ENCODE measurements at regions not wholly inside any gene's neighbourhood (a gene's known extent, or its start where the extent isn't known, plus 50 kb on each side); places are given as distances from the start of the nearest gene placed in this dataset.
A peak's percentile ranks its signal among the peaks of the same experiment; 100 is the strongest.
"Not testable (repeated sequence)": the region's sequence is repeated elsewhere in the genome, so short reads cannot be mapped to it uniquely, and the experiment has no call there.

DNA sequence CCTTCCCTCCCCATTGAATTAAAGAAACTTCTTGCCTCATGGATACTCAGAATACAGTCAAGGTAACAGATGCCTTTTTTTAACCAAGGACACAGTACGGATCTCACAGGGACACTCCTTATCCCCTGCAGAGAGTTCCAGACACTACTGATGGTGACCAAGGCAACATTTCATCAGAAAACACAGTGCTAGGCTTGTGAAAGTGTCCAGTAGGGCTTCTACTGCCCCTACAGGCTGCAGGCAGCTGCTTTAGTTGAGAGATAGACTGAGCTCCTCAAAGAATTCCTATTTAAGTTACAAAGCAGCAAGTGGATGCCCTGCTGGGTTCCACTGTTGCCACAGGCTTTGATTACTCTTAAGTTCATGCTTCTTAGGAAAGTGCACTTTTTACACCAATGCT is 2137.8 kb upstream of the DEFB115 start:
- not testable (repeated sequence) for H3K4me1 ChIP-seq (ENCODE audit: control insufficient read depth in 1 of 2, insufficient read depth in 2 of 2, low read length in 2 of 2); H2AFZ ChIP-seq (ENCODE audit: insufficient read depth, low read length, poor library complexity); H2BK12ac ChIP-seq (ENCODE audit: low read length); H2AK5ac ChIP-seq (ENCODE audit: low read length); H3K4me2 ChIP-seq (ENCODE audit: low read length); H3K18ac ChIP-seq (ENCODE audit: low read length); H3K79me2 ChIP-seq (ENCODE audit: control insufficient read depth, insufficient read depth, low read length, poor library complexity); H3K23ac ChIP-seq (ENCODE audit: low read length); H3K27me3 ChIP-seq (ENCODE audit: insufficient read depth, low read length); H3K4ac ChIP-seq (ENCODE audit: low read depth, low read length); H4K91ac ChIP-seq (ENCODE audit: low read depth, low read length); H3K4me3 ChIP-seq (ENCODE audit: low read depth, low read length); H3K27ac ChIP-seq (ENCODE audit: low read depth, low read length); H3K36me3 ChIP-seq (ENCODE audit: control insufficient read depth in 1 of 2, insufficient read depth in 2 of 2, low read length in 2 of 2); H4K12ac ChIP-seq (ENCODE audit: low read depth, low read length); H4K8ac ChIP-seq (ENCODE audit: low read depth, low read length); H3K79me1 ChIP-seq (ENCODE audit: low read length); H2BK120ac ChIP-seq (ENCODE audit: insufficient read depth, low read length, poor library complexity); H2BK5ac ChIP-seq (ENCODE audit: low read depth, low read length, poor library complexity); H3K14ac ChIP-seq (ENCODE audit: low read length); H3K9ac ChIP-seq (ENCODE audit: low read length); DNase-seq
- H3K9me3 ChIP-seq (ENCODE audit: insufficient read depth, low read depth, low read length): peaks cover 22% of the 10 kb centered on the region
- WGBS (ENCODE audit: extremely low coverage, insufficient coverage, insufficient read length): no CpG with 5 or more reads among the region's 1 CpG

- H2AFZ ChIP-seq (ENCODE audit: insufficient read depth, low read length, poor library complexity); H3K36me3 ChIP-seq (ENCODE audit: control insufficient read depth in 1 of 2, insufficient read depth in 2 of 2, low read length in 2 of 2); H3K79me1 ChIP-seq (ENCODE audit: low read length); H3K79me2 ChIP-seq (ENCODE audit: control insufficient read depth, insufficient read depth, low read length, poor library complexity); H3K9ac ChIP-seq (ENCODE audit: low read length); H2AK5ac ChIP-seq (ENCODE audit: low read length); H2BK5ac ChIP-seq (ENCODE audit: low read depth, low read length, poor library complexity); H3K18ac ChIP-seq (ENCODE audit: low read length); H3K27ac ChIP-seq (ENCODE audit: low read depth, low read length); H3K4me3 ChIP-seq (ENCODE audit: low read depth, low read length); H3K4me1 ChIP-seq (ENCODE audit: control insufficient read depth in 1 of 2, insufficient read depth in 2 of 2, low read length in 2 of 2); H4K12ac ChIP-seq (ENCODE audit: low read depth, low read length); H3K4me2 ChIP-seq (ENCODE audit: low read length); H3K4ac ChIP-seq (ENCODE audit: low read depth, low read length); H2BK12ac ChIP-seq (ENCODE audit: low read length); H3K14ac ChIP-seq (ENCODE audit: low read length); H2BK120ac ChIP-seq (ENCODE audit: insufficient read depth, low read length, poor library complexity); H4K8ac ChIP-seq (ENCODE audit: low read depth, low read length); H3K23ac ChIP-seq (ENCODE audit: low read length); H3K27me3 ChIP-seq (ENCODE audit: insufficient read depth, low read length); DNase-seq; H4K91ac ChIP-seq (ENCODE audit: low read depth, low read length): not testable (repeated sequence)
- peaks cover 21% of the 10 kb centered on the region for H3K9me3 ChIP-seq (ENCODE audit: insufficient read depth, low read depth, low read length)
- no CpG with 5 or more reads among the region's 8 CpGs for whole genome bisulfite sequencing (ENCODE audit: extremely low coverage, insufficient coverage, insufficient read length)
These were observed 2137.4 kb upstream of the DEFB115 start for GRCh38 chr20:29120088-29120487.

DNA sequence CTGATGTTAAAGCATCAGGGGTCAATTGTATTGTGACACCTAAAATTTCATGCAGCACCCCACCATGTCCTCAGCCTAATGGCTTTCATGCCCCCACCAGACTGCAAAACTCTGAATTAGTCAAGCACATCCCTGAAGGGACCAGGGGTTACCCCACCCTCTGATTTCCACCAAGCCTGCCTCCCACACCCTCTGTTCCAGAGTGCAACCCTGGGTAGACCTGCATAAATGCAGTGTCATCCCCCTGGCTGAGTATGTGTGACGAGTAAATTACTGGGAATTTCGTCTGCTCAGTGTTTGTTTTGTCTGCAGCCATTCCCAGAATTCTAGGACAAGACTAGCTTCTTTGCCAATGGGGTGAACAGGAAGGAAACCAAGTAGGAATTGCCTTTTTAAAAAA is 2136.9 kb upstream of the DEFB115 start:
- H3K4me2 ChIP-seq (ENCODE audit: low read length); H2AK5ac ChIP-seq (ENCODE audit: low read length); H2BK5ac ChIP-seq (ENCODE audit: low read depth, low read length, poor library complexity); H3K27me3 ChIP-seq (ENCODE audit: insufficient read depth, low read length); H3K14ac ChIP-seq (ENCODE audit: low read length); H2AFZ ChIP-seq (ENCODE audit: insufficient read depth, low read length, poor library complexity); H4K8ac ChIP-seq (ENCODE audit: low read depth, low read length); H3K79me2 ChIP-seq (ENCODE audit: control insufficient read depth, insufficient read depth, low read length, poor library complexity); H3K36me3 ChIP-seq (ENCODE audit: control insufficient read depth in 1 of 2, insufficient read depth in 2 of 2, low read length in 2 of 2); H2BK120ac ChIP-seq (ENCODE audit: insufficient read depth, low read length, poor library complexity); H4K12ac ChIP-seq (ENCODE audit: low read depth, low read length); DNase-seq; H2BK12ac ChIP-seq (ENCODE audit: low read length); H3K27ac ChIP-seq (ENCODE audit: low read depth, low read length); H3K4ac ChIP-seq (ENCODE audit: low read depth, low read length); H4K91ac ChIP-seq (ENCODE audit: low read depth, low read length); H3K23ac ChIP-seq (ENCODE audit: low read length); H3K79me1 ChIP-seq (ENCODE audit: low read length); H3K4me1 ChIP-seq (ENCODE audit: control insufficient read depth in 1 of 2, insufficient read depth in 2 of 2, low read length in 2 of 2); H3K18ac ChIP-seq (ENCODE audit: low read length): not testable (repeated sequence)
- H3K4me3 ChIP-seq (ENCODE audit: low read depth, low read length): peak overlapping the region; percentile 30
- WGBS (ENCODE audit: extremely low coverage, insufficient coverage, insufficient read length): no CpG with 5 or more reads among the region's 2 CpGs
- peak overlapping the region; percentile 10 for H3K9ac ChIP-seq (ENCODE audit: low read length)
- H3K9me3 ChIP-seq (ENCODE audit: insufficient read depth, low read depth, low read length): peaks cover 21% of the 10 kb centered on the region

DNA sequence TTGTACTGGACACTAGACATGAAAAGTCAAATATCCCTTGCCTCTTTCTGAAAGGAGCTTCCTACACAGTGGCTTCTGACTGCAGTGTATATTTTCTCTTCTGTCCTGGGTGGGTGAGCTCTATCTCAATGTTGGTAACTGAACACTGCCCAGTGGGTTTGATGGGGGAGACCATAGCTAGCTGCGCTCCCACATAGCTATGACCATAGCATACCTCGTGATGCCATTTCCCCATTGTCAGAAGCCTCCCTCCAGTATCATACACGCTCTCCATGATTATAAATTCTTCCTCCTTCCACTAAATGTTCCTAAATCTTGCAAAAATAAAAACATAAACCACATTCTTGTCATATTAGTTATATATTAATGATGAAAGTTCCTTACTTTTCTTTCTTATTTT is 2134.7 kb upstream of the DEFB115 start:
- WGBS (ENCODE audit: extremely low coverage, insufficient coverage, insufficient read length): no CpG with 5 or more reads among the region's 3 CpGs
- Histone ChIP-seq H3K9ac (ENCODE audit: low read length) (peak overlapping the region; percentile 6), H3K9me3 (ENCODE audit: insufficient read depth, low read depth, low read length) (peaks cover 21% of the 10 kb centered on the region)
- not testable (repeated sequence) for H2BK5ac ChIP-seq (ENCODE audit: low read depth, low read length, poor library complexity); H3K4me2 ChIP-seq (ENCODE audit: low read length); H4K12ac ChIP-seq (ENCODE audit: low read depth, low read length); H3K27ac ChIP-seq (ENCODE audit: low read depth, low read length); H2AK5ac ChIP-seq (ENCODE audit: low read length); H2BK12ac ChIP-seq (ENCODE audit: low read length); H4K8ac ChIP-seq (ENCODE audit: low read depth, low read length); H3K23ac ChIP-seq (ENCODE audit: low read length); DNase-seq; H3K4ac ChIP-seq (ENCODE audit: low read depth, low read length); H3K14ac ChIP-seq (ENCODE audit: low read length); H2BK120ac ChIP-seq (ENCODE audit: insufficient read depth, low read length, poor library complexity); H3K18ac ChIP-seq (ENCODE audit: low read length); H3K79me1 ChIP-seq (ENCODE audit: low read length); H2AFZ ChIP-seq (ENCODE audit: insufficient read depth, low read length, poor library complexity); H3K27me3 ChIP-seq (ENCODE audit: insufficient read depth, low read length); H3K79me2 ChIP-seq (ENCODE audit: control insufficient read depth, insufficient read depth, low read length, poor library complexity); H3K4me1 ChIP-seq (ENCODE audit: control insufficient read depth in 1 of 2, insufficient read depth in 2 of 2, low read length in 2 of 2); H3K4me3 ChIP-seq (ENCODE audit: low read depth, low read length); H3K36me3 ChIP-seq (ENCODE audit: control insufficient read depth in 1 of 2, insufficient read depth in 2 of 2, low read length in 2 of 2); H4K91ac ChIP-seq (ENCODE audit: low read depth, low read length)
